ENCODE measurements at regions not wholly inside any gene's neighbourhood (a gene's known extent, or its start where the extent isn't known, plus 50 kb on each side); places are given as distances from the start of the nearest gene placed in this dataset.

- ATAC-seq (no peak), DNase-seq (no peak)
- Mint-ChIP-seq H3K27me3 (peaks cover 0 to 8% (median 0%) of the 10 kb centered on the region in 5 donors), H3K4me1 (no peaks in the 10 kb centered on the region), H3K27ac (no peak overlapping the region), H3K36me3 (peaks cover 0 to 5% (median 0%) of the 10 kb centered on the region in 3 donors), H3K4me3 (no peak overlapping the region), H3K9me3 (peaks cover 0 to 45% (median 12%) of the 10 kb centered on the region in 9 donors)
- POLR2A ChIA-PET = no interaction called here
Measured at GRCh38 chr16:51429041-51429440, 278.0 kb upstream of the SALL1 start.

DNA sequence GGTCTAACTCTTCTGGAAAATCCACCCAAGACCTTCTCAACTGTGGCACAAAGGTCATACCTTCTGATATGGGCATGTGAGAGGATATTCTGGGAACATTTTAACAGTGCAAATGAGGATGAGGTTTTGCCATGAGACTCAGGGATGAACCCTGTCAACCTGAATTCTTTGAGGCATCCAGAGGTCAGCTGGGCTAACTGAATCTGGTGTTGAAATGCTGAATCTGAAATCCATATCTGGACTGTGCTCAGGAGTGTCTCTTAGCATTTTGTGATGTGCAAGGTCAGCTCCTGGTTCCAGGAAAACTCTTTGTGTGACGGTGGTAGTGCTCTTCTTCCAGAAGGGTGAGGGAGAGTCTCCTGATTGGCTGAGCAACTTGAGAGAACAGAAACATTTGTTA is 276.0 kb upstream of the SALL1 start:
- Mint-ChIP-seq H3K4me1 (no peaks in the 10 kb centered on the region), H3K27ac (no peak overlapping the region), H3K36me3 (peaks cover 0 to 5% (median 0%) of the 10 kb centered on the region in 3 donors), H3K9me3 (peaks cover 3 to 55% (median 14%) of the 10 kb centered on the region in 9 donors), H3K27me3 (peaks cover 0 to 8% (median 0%) of the 10 kb centered on the region in 5 donors), H3K4me3 (no peak overlapping the region)
- DNase-seq (no peak), ATAC-seq (no peak)
- POLR2A ChIA-PET = no interaction called here

GRCh38 chr16:51426276-51426675 is 275.2 kb upstream of the SALL1 start:
- Mint-ChIP-seq H3K4me1 (no peaks in the 10 kb centered on the region), H3K9me3 (peaks cover 3 to 46% (median 14%) of the 10 kb centered on the region in 9 donors), H3K4me3 (no peak overlapping the region), H3K27me3 (peaks cover 0 to 4% (median 0%) of the 10 kb centered on the region in 5 donors), H3K36me3 (peaks cover 0 to 5% (median 0%) of the 10 kb centered on the region in 3 donors), H3K27ac (no peak overlapping the region)
- ATAC-seq (no peak), DNase-seq (no peak)
- POLR2A ChIA-PET = no interaction called here

- Mint-ChIP-seq H3K9me3 (peaks cover 0 to 15% (median 6%) of the 10 kb centered on the region in 9 donors), H3K4me3 (no peak overlapping the region), H3K27ac (no peak overlapping the region), H3K36me3 (no peaks in the 10 kb centered on the region), H3K27me3 (peaks cover 0 to 1% (median 0%) of the 10 kb centered on the region in 5 donors), H3K4me1 (no peaks in the 10 kb centered on the region)
- no peak for ATAC-seq
- no peak for DNase-seq
- POLR2A ChIA-PET = no interaction called here
Measured at GRCh38 chr16:51420247-51420646, 269.2 kb upstream of the SALL1 start.

DNA sequence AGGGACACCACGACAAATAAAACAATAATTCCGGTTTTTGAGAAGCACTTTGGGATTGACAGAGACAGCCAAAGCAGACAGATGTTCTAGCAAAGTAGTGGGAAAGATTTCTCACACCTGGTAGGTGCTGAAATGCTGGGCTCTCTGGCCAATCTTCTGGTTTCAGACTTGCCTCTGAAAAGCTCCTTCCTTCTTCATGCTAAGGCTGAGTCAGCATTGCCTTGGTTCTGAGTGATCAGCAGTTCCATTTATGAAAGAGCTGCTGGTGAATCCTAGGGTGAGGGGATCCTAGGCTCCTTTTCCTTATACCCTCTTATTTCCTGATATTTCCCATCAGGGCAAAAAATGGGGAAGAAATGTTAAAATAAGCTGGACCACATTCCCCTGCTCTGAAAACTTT is 268.7 kb upstream of the SALL1 start:
- Mint-ChIP-seq H3K27ac (no peak overlapping the region), H3K9me3 (peaks cover 0 to 11% (median 6%) of the 10 kb centered on the region in 9 donors), H3K36me3 (no peaks in the 10 kb centered on the region), H3K27me3 (peaks cover 0 to 1% (median 0%) of the 10 kb centered on the region in 5 donors), H3K4me3 (no peak overlapping the region), H3K4me1 (no peaks in the 10 kb centered on the region)
- DNase-seq (no peak), ATAC-seq (no peak)
- POLR2A ChIA-PET = no interaction called here

GRCh38 chr16:51418258-51418657 is 267.2 kb upstream of the SALL1 start:
- DNase-seq (no peak), ATAC-seq (no peak)
- no peak overlapping the region for H3K4me3 Mint-ChIP-seq
- POLR2A ChIA-PET = no interaction called here
- H3K36me3 Mint-ChIP-seq = no peaks in the 10 kb centered on the region
- peaks cover 0 to 12% (median 6%) of the 10 kb centered on the region in 9 donors for H3K9me3 Mint-ChIP-seq
- H3K4me1 Mint-ChIP-seq = no peaks in the 10 kb centered on the region
- H3K27ac Mint-ChIP-seq = no peak overlapping the region
- peaks cover 0 to 1% (median 0%) of the 10 kb centered on the region in 5 donors for H3K27me3 Mint-ChIP-seq

DNA sequence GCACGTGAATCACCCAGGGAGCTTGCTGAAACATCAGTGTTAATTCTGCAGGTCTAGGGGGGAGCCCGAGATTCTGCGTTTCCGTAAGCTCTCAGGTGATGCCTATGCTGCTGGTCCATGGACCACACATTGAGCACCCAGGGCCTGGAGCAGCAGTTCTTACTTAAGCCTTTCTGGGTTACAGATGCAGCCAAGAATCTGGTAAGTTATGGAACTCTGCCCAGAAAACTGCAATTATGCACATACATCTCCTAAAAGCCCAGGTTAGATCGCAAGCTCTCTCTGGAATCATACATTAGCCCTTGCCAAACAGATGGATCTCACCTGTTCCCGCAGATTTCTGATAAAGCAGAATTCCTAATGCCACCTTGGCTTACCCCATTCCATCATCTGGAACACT is 265.9 kb upstream of the SALL1 start:
- Mint-ChIP-seq H3K4me3 (no peak overlapping the region), H3K9me3 (peaks cover 0 to 8% (median 2%) of the 10 kb centered on the region in 9 donors), H3K27me3 (peaks cover 0 to 1% (median 0%) of the 10 kb centered on the region in 5 donors), H3K27ac (no peak overlapping the region), H3K4me1 (no peaks in the 10 kb centered on the region), H3K36me3 (no peaks in the 10 kb centered on the region)
- ATAC-seq (no peak), DNase-seq (no peak)
- POLR2A ChIA-PET = no interaction called here

DNA sequence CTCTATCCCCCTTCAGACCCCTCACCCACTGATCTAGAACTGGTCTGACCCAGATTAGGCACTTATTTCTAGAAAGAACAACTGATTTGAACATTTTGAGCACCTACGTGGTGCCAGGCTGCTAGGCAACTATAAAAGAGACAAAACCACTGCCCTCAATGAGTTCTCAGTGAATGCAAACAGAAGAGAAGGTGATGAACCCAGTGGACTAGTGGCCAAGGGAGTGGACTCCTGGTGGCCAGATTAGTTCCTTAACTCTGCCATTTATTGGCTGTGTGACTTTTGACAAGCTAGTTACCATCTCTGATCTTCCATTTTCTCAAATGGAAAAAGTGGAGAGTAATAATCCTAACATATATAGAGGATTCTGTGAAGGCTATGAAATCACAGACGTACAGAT is 259.1 kb upstream of the SALL1 start:
- H3K36me3 Mint-ChIP-seq = no peaks in the 10 kb centered on the region
- H3K4me1 Mint-ChIP-seq = no peaks in the 10 kb centered on the region
- no peak for ATAC-seq
- H3K27me3 Mint-ChIP-seq = no peaks in the 10 kb centered on the region
- POLR2A ChIA-PET = no interaction called here
- DNase-seq = no peak
- no peak overlapping the region for H3K4me3 Mint-ChIP-seq
- H3K27ac Mint-ChIP-seq = peak overlapping the region in 1 of 10 donors; percentile 48
- H3K9me3 Mint-ChIP-seq = peaks cover 1 to 33% (median 10%) of the 10 kb centered on the region in 9 donors

DNA sequence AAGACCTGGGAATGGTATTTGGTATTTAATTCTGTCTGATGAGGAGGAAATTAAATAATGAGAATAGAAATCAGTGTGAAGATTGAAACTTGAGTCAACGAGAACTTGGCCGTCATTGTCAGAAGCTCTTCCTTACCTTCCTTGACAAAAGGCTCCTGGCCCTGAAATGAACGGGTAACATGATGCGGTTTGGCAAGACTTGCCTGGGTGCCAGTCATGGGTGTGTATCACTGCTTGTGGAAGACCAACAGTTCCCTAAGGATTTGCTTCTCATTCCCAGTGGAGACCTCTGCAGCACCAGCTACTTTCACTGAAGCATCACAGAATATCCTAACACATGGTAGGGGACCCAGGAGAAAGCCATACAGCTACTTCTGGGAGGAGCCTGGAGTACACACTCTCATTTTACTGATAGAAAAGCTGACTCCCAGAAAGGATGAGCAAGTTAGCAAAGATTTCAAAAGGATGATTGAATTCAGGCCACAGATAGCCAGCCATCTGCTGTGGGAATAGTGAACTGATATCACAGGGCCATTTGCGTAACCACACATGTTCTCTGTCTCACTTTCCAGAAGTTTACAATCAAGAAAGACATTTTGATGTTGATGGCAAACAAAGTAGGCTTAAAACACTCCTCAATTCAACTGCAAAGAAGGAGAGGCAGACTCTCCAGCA is 258.1 kb upstream of the SALL1 start:
- Mint-ChIP-seq H3K36me3 (no peaks in the 10 kb centered on the region), H3K27ac (no peak overlapping the region), H3K9me3 (peaks cover 3 to 43% (median 14%) of the 10 kb centered on the region in 9 donors), H3K4me1 (no peaks in the 10 kb centered on the region), H3K27me3 (no peaks in the 10 kb centered on the region), H3K4me3 (no peak overlapping the region)
- POLR2A ChIA-PET = no interaction called here
- DNase-seq = no peak
- ATAC-seq = no peak

GRCh38 chr16:51408357-51408756 is 257.3 kb upstream of the SALL1 start:
- Mint-ChIP-seq H3K27me3 (no peaks in the 10 kb centered on the region), H3K4me1 (no peaks in the 10 kb centered on the region), H3K9me3 (peaks cover 3 to 51% (median 13%) of the 10 kb centered on the region in 9 donors), H3K27ac (no peak overlapping the region), H3K36me3 (no peaks in the 10 kb centered on the region), H3K4me3 (no peak overlapping the region)
- POLR2A ChIA-PET = no interaction called here
- ATAC-seq = no peak
- no peak for DNase-seq

- no peaks in the 10 kb centered on the region for H3K4me1 Mint-ChIP-seq
- H3K27ac Mint-ChIP-seq = no peak overlapping the region
- DNase-seq (no peak), ATAC-seq (no peak)
- H3K36me3 Mint-ChIP-seq = no peaks in the 10 kb centered on the region
- H3K27me3 Mint-ChIP-seq = no peaks in the 10 kb centered on the region
- POLR2A ChIA-PET = no interaction called here
- peaks cover 3 to 53% (median 14%) of the 10 kb centered on the region in 9 donors for H3K9me3 Mint-ChIP-seq
- H3K4me3 Mint-ChIP-seq = no peak overlapping the region
Measured at GRCh38 chr16:51407921-51408320, 256.9 kb upstream of the SALL1 start.

DNA sequence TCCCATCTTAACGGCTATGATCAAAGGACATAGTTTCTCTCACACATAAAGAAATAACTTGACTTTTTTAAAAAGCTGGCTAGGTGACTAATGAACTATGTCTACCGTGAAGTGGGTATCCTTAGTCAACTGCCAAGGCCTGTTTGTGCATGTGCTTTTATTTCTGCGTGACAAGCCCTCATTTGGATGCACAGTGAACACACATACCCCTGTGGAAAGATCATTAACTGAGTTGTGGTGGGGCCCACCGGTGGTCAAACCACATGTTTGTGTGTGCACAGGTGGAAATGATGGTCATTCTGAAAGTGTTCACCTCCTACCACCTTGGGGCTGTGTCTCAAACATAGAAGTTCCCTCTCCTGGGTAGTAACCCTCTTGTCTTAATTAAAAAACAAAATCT is 256.1 kb upstream of the SALL1 start:
- Mint-ChIP-seq H3K27me3 (no peaks in the 10 kb centered on the region), H3K27ac (no peak overlapping the region), H3K36me3 (no peaks in the 10 kb centered on the region), H3K4me3 (no peak overlapping the region), H3K4me1 (no peaks in the 10 kb centered on the region), H3K9me3 (peaks cover 4 to 53% (median 14%) of the 10 kb centered on the region in 9 donors)
- POLR2A ChIA-PET = no interaction called here
- DNase-seq = no peak
- ATAC-seq = no peak

DNA sequence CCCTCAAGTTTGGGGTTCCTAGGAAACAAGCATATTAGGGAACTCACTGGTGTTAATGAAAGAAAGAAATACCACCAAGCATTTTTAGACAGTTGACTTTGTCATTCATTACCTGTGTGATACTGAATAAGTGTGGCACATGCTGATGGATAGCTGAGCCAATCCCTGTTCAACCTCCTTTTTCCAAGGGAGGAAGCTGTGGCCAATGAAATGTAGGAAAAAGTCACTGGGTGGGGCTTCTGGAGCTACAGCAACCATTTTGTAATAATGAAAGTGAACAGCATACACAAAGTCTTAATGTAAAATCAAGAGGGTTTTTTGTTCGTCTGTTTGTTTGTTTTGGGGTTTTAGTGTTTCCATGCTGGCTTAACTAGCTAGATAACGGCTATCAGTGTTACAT is 254.3 kb upstream of the SALL1 start:
- H3K27me3 Mint-ChIP-seq = no peaks in the 10 kb centered on the region
- POLR2A ChIA-PET = no interaction called here
- no peak overlapping the region for H3K4me3 Mint-ChIP-seq
- ATAC-seq (no peak), DNase-seq (no peak)
- no peak overlapping the region for H3K27ac Mint-ChIP-seq
- no peaks in the 10 kb centered on the region for H3K4me1 Mint-ChIP-seq
- H3K9me3 Mint-ChIP-seq = peaks cover 2 to 54% (median 16%) of the 10 kb centered on the region in 9 donors
- no peaks in the 10 kb centered on the region for H3K36me3 Mint-ChIP-seq

- H3K9me3 Mint-ChIP-seq = peaks cover 2 to 49% (median 15%) of the 10 kb centered on the region in 9 donors
- no peaks in the 10 kb centered on the region for H3K36me3 Mint-ChIP-seq
- POLR2A ChIA-PET = no interaction called here
- ATAC-seq = no peak
- H3K27ac Mint-ChIP-seq = no peak overlapping the region
- no peak overlapping the region for H3K4me3 Mint-ChIP-seq
- no peaks in the 10 kb centered on the region for H3K4me1 Mint-ChIP-seq
- no peak for DNase-seq
- H3K27me3 Mint-ChIP-seq = no peaks in the 10 kb centered on the region
Measured at GRCh38 chr16:51404386-51404785, 253.3 kb upstream of the SALL1 start.
